K562 (cell line): ENCODE measurements at regions not wholly inside any gene's neighbourhood (a gene's known extent, or its start where the extent isn't known, plus 50 kb on each side); places are given as distances from the start of the nearest gene placed in this dataset.

ENCODE experiments used
- ATAC-seq: fragments of 200-7000 bp; cut with Tn5 transposase; 3 replicates; pipeline ENCODE4 v1.9.1; 2020; ENCODE audit warnings: moderate library complexity
- BruUV-seq: library from RNA; stranded (reverse); fragments of 400-500 nt; replicated peaks from 2 replicates; lab custom pipeline; 2021; lab: Mats Ljungman, UMichigan
- CTCF ChIA-PET: fragments of 300-600 bp; formaldehyde crosslinking; extraction: SDS; loops from one replicate; lab custom pipeline; 2021; ENCODE audit warnings: low intra/inter-chr PET ratio; lab: Yijun Ruan, JAX
- POLR2A ChIA-PET: fragments of 300-600, 350-650 bp; sonication (Branson Sonifier 250); formaldehyde crosslinking; extraction: SDS; loops from one replicate; lab custom pipeline; 2021; ENCODE audit warnings: antibody characterized with exemption, inconsistent platforms; lab: Yijun Ruan, JAX
- DNase-seq, 4 experiments: peaks; one replicate each; pipeline versions ENCODE4 v3.0.0 to v3.0.0-alpha.2; 2011 to 2018; ENCODE audit warnings: low spot score in 3 of 4, mixed read lengths in 3 of 4; ENCODE audit errors: extremely low read depth in 1 of 4
- FAIRE-seq: peaks from 2 replicates; lab custom pipeline; 2011; peaks lifted over from hg19 to GRCh38; lab: Jason Lieb, UNC
- H2AFZ ChIP-seq: 2 replicates; pipeline ENCODE4 v1.6.0; 2011; ENCODE audit warnings: low read depth, low read length, control low read depth, inconsistent platforms
- H3K27ac ChIP-seq: fragments of 200-600 bp; 3 replicates; pipeline ENCODE4 v1.8.0; 2011; ENCODE audit warnings: low read depth, mild to moderate bottlenecking, control low read depth, inconsistent platforms, low read length, moderate library complexity, mixed read lengths; ENCODE audit errors: extremely low read depth
- H3K27me3 ChIP-seq, 2 experiments: fragments of 300-600 bp in 1 of 2; 2 replicates in 1 of 2; 3 replicates in 1 of 2; pipeline versions ENCODE4 v1.6.0 to v1.8.0; 2011; ENCODE audit warnings: inconsistent platforms in 2 of 2, low read length in 2 of 2, mild to moderate bottlenecking in 1 of 2, mixed read lengths in 1 of 2, moderate library complexity in 1 of 2; ENCODE audit not compliant: control insufficient read depth in 2 of 2, insufficient read depth in 2 of 2
- H3K36me3 ChIP-seq: fragments of 300-600 bp; 3 replicates; pipeline ENCODE4 v1.8.0; 2011; ENCODE audit warnings: mild to moderate bottlenecking, low read length, inconsistent platforms; ENCODE audit not compliant: control insufficient read depth, insufficient read depth
- H3K4me1 ChIP-seq, 2 experiments: fragments of 200-600 bp in 1 of 2; replicated peaks in 1 of 2; 2 replicates in 1 of 2; 3 replicates in 1 of 2; pipeline versions ENCODE4 v1.5.1 to v1.8.0; 2011; ENCODE audit warnings: inconsistent platforms in 2 of 2, low read length in 2 of 2, mild to moderate bottlenecking in 1 of 2, mixed read lengths in 1 of 2, moderate library complexity in 1 of 2; ENCODE audit not compliant: control insufficient read depth in 2 of 2, insufficient read depth in 2 of 2
- H3K4me2 ChIP-seq: 2 replicates; pipeline ENCODE4 v1.6.1; 2011; ENCODE audit warnings: low read length, control low read depth, inconsistent platforms, mixed read lengths; ENCODE audit not compliant: insufficient read depth
- H3K4me3 ChIP-seq: fragments of 200-600 bp; sonication (generic), shearing (Covaris generic); 2 replicates; pipeline ENCODE4 v1.5.1; 2016; ENCODE audit warnings: control low read depth, inconsistent platforms
- H3K79me2 ChIP-seq: fragments of 200-600 bp; 3 replicates; pipeline ENCODE4 v1.8.0; 2011; ENCODE audit warnings: low read length, inconsistent platforms; ENCODE audit not compliant: control insufficient read depth, insufficient read depth
- H3K9ac ChIP-seq, 2 experiments: 2 replicates each; pipeline versions ENCODE4 v1.6.0 to v1.6.1; 2011; ENCODE audit warnings: low read depth in 2 of 2, low read length in 2 of 2, control low read depth in 1 of 2, inconsistent platforms in 1 of 2, mild to moderate bottlenecking in 1 of 2, mixed read lengths in 1 of 2; ENCODE audit not compliant: insufficient read depth in 1 of 2
- H3K9me1 ChIP-seq: one replicate; pipeline ENCODE4 v1.6.0; 2011; ENCODE audit warnings: inconsistent platforms, mild to moderate bottlenecking, low read length, moderate library complexity; ENCODE audit not compliant: control insufficient read depth, insufficient read depth
- H3K9me3 ChIP-seq: replicated peaks from 2 replicates; pipeline ENCODE4 v1.5.1; 2011; ENCODE audit warnings: low read depth, low read length, inconsistent platforms; ENCODE audit not compliant: control insufficient read depth, insufficient read depth
- H4K20me1 ChIP-seq: replicated peaks from 2 replicates; pipeline ENCODE4 v1.6.1; 2011; ENCODE audit warnings: low read length, inconsistent platforms, mixed read lengths; ENCODE audit not compliant: control insufficient read depth, insufficient read depth
- BRF1 ChIP-seq: IDR thresholded peaks from 3 replicates; pipeline ENCODE4 v1.6.1; 2011; ENCODE audit warnings: borderline replicate concordance, mild to moderate bottlenecking; ENCODE audit not compliant: insufficient read length; ENCODE audit errors: extremely low read depth
- CREB3 ChIP-seq: fragments of 450-650 bp; conservative IDR thresholded peaks from 2 replicates; pipeline ENCODE4 v1.6.1; 2016; ENCODE audit warnings: missing genetic modification characterization, low read depth, mild to moderate bottlenecking, missing compliant biosample characterization, moderate library complexity
- FOXA1 ChIP-seq: fragments of 450-650 bp; IDR thresholded peaks from 2 replicates; pipeline ENCODE4 v1.6.1; 2016; ENCODE audit warnings: mild to moderate bottlenecking, borderline replicate concordance
- HMG20B ChIP-seq: fragments of 250-450 bp; sonication (Bioruptor Pico); IDR thresholded peaks from 2 replicates; pipeline ENCODE4 v1.5.0; 2021; ENCODE audit warnings: mild to moderate bottlenecking
- JUN ChIP-seq, 2 experiments: sonication (generic) in 1 of 2; formaldehyde crosslinking in 1 of 2; IDR thresholded peaks; 2 replicates each; pipeline versions ENCODE4 v1.6.1 to v1.8.0; 2012 to 2022; ENCODE audit warnings: borderline replicate concordance in 2 of 2, mild to moderate bottlenecking in 2 of 2, improper control_type of control experiment in 1 of 2, low read depth in 1 of 2, low read length in 1 of 2, missing genetic modification reagents in 1 of 2
- MCM7 ChIP-seq, 2 experiments: fragments of 450-650 bp; IDR thresholded peaks; 2 replicates each; pipeline ENCODE4 v1.6.1; 2016 to 2018
- NFIX ChIP-seq: fragments of 250-450 bp; sonication (Bioruptor Pico); IDR thresholded peaks from 2 replicates; pipeline ENCODE4 v1.4.0; 2020; ENCODE audit warnings: low read depth, mild to moderate bottlenecking, moderate library complexity
- PHF20 ChIP-seq: fragments of 450-650 bp; IDR thresholded peaks from 2 replicates; pipeline ENCODE4 v1.6.1; 2018; ENCODE audit not compliant: partially characterized antibody
- PML ChIP-seq: IDR thresholded peaks from 2 replicates; pipeline ENCODE4 v1.6.1; 2012; ENCODE audit warnings: low read length, inconsistent platforms
- SETDB1 ChIP-seq: IDR thresholded peaks from one replicate; pipeline ENCODE4 v1.6.1; 2012; ENCODE audit warnings: low read length, control low read depth, inconsistent platforms
- TAF1 ChIP-seq: IDR thresholded peaks from 2 replicates; pipeline ENCODE4 v1.6.1; 2011; ENCODE audit warnings: mild to moderate bottlenecking, low read length, moderate library complexity; ENCODE audit not compliant: insufficient read depth, control insufficient read depth, severe bottlenecking; ENCODE audit errors: extremely low read depth
- TOE1 ChIP-seq, 2 experiments: fragments of 450-650 bp in 1 of 2; sonication (generic) in 1 of 2; formaldehyde crosslinking in 1 of 2; IDR thresholded peaks; 2 replicates each; pipeline versions ENCODE4 v1.7.1 to v1.8.0; 2016 to 2022; ENCODE audit warnings: borderline replicate concordance in 2 of 2, mild to moderate bottlenecking in 2 of 2, antibody characterized with exemption in 1 of 2, inconsistent platforms in 1 of 2, low read depth in 1 of 2, missing genetic modification reagents in 1 of 2, moderate library complexity in 1 of 2
- ZNF232 ChIP-seq: sonication (generic); formaldehyde crosslinking; IDR thresholded peaks from 2 replicates; pipeline ENCODE4 v1.8.0; 2022; ENCODE audit warnings: mild to moderate bottlenecking, missing genetic modification reagents
- ZNF551 ChIP-seq: fragments of 250-450 bp; sonication (Bioruptor Pico); IDR thresholded peaks from 2 replicates; pipeline ENCODE4 v1.5.0; 2021; ENCODE audit warnings: mild to moderate bottlenecking, moderate library complexity
- ZNF77 ChIP-seq: fragments of 250-450 bp; sonication (Bioruptor Pico); IDR thresholded peaks from 2 replicates; pipeline ENCODE4 v1.5.0; 2020
- WGBS: fragments of 100-300 bp; shearing (Covaris generic); methylation state at CpG from one replicate; pipeline ENCODE4 v1.1.6; 2016; ENCODE audit warnings: low coverage, mixed read lengths; ENCODE audit not compliant: insufficient coverage; ENCODE audit errors: missing lambda C conversion rate; 5-methylcytosine and 5-hydroxymethylcytosine counted together
- in situ Hi-C: fragments of 300-500 bp; cut with MboI; formaldehyde crosslinking; loops from 4 replicates; pipeline ENCODE4 v1.15.0; 2018; ENCODE audit warnings: inconsistent platforms, mixed read lengths
- intact Hi-C: fragments of 100-400 bp; cut with micrococcal nuclease; formaldehyde crosslinking; loops from 2 replicates; pipeline ENCODE4 v1.14.2; 2022
- TF ChIP-seq, protein P1 (sequence below), 3 experiments: fragments of 200-800 bp in 1 of 3; sonication (Bioruptor generic) in 1 of 3; sonication (generic) in 1 of 3; formaldehyde crosslinking in 1 of 3; IDR thresholded peaks; 2 replicates each; pipeline versions ENCODE4 v1.6.1 to v1.8.0; 2016 to 2022; ENCODE audit warnings: mild to moderate bottlenecking in 2 of 3, missing compliant biosample characterization in 2 of 3, missing genetic modification characterization in 2 of 3, missing genetic modification reagents in 1 of 3
- TF ChIP-seq, protein P2 (sequence below): fragments of 150-350 bp; IDR thresholded peaks from 2 replicates; pipeline ENCODE4 v1.6.1; 2014; ENCODE audit warnings: low read depth, mild to moderate bottlenecking, low read length, borderline replicate concordance

DNA sequence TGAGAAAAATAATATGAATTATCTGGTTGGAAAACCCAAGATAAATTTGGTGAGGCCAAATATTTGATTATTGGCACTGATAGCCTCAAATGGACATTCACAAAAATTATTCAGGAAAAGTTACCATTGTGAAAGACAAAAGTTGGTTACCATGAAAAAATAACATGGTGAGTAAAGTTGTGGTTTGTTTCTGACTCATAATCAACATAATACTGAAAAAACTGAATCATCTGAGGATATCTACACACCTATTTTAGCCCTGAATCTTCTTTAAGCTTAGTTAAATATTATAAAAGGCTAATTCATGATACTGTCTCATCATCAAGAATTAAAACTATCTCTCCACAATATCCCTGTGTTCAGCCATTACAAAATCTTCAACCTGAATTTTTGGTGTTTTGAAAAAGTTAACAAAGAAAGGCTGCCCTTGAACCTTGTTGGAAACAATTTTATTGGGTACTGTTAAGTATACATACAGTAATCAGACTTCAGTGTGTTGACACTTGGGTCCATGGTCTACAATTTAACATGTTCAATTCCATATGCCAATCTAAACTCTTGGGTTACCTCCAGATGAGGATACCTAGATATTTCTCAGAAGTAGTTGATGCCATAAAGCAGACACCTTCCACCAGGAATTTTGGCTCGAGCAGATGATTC is 607.5 kb upstream of the SLC39A10 start:
- Histone ChIP-seq H3K9me1 (no peaks in the 10 kb centered on the region), H3K36me3 (no peaks in the 10 kb centered on the region), H3K27me3 (no peaks in the 10 kb centered on the region), H2AFZ (no peak overlapping the region), H3K27ac (no peak overlapping the region), H4K20me1 (no peaks in the 10 kb centered on the region), H3K9me3 (no peaks in the 10 kb centered on the region), H3K9ac (no peak overlapping the region), H3K4me3 (no peak overlapping the region), H3K4me2 (no peak overlapping the region), H3K4me1 (no peaks in the 10 kb centered on the region), H3K79me2 (no peaks in the 10 kb centered on the region)
- no TSS peak for BruUV-seq
- ATAC-seq, result no peak
- in situ Hi-C loops (no loop called here), intact Hi-C loops (no loop called here)
- DNase-seq, result no peak
- WGBS, result 31% methylated on average over 1 of the region's 1 CpG
- no peak for FAIRE-seq
- CTCF ChIA-PET, result no interaction called here
- POLR2A ChIA-PET, result no interaction called here
- TF ChIP-seq ZNF232 (CRISPR knock-in tag), result no peak
- no peak for TF ChIP-seq ZNF551 (CRISPR knock-in tag)
- no peak for TF ChIP-seq PHF20
- TF ChIP-seq, protein P1, sequence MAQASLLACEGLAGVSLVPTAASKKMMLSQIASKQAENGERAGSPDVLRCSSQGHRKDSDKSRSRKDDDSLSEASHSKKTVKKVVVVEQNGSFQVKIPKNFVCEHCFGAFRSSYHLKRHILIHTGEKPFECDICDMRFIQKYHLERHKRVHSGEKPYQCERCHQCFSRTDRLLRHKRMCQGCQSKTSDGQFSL (CRISPR knock-in tag; IDR thresholded peaks at IDR 0.05), result no peak
- TF ChIP-seq, protein P1 (tag; IDR thresholded peaks at IDR 0.05), result no peak
- no peak for TF ChIP-seq BRF1
- TF ChIP-seq TAF1, result no peak
- TF ChIP-seq FOXA1, result no peak
- TF ChIP-seq CREB3 (tag), result no peak
- TF ChIP-seq PML, result no peak
- no peak for TF ChIP-seq TOE1 (IDR thresholded peaks at IDR 0.05; ENCODE audit: borderline replicate concordance)
- TF ChIP-seq TOE1 (CRISPR knock-in tag; IDR thresholded peaks at IDR 0.05; ENCODE audit: borderline replicate concordance, low read depth), result no peak
- TF ChIP-seq NFIX, result no peak
- TF ChIP-seq ZNF77, result no peak
- no peak for TF ChIP-seq JUN (IDR thresholded peaks at IDR 0.05; ENCODE audit: borderline replicate concordance, low read depth, low read length)
- no peak for TF ChIP-seq JUN (CRISPR knock-in tag; IDR thresholded peaks at IDR 0.05; ENCODE audit: borderline replicate concordance)
- no peak for TF ChIP-seq MCM7 (IDR thresholded peaks at IDR 0.05)
- TF ChIP-seq SETDB1, result no peak
- TF ChIP-seq HMG20B (CRISPR knock-in tag), result no peak
- TF ChIP-seq, protein P2, sequence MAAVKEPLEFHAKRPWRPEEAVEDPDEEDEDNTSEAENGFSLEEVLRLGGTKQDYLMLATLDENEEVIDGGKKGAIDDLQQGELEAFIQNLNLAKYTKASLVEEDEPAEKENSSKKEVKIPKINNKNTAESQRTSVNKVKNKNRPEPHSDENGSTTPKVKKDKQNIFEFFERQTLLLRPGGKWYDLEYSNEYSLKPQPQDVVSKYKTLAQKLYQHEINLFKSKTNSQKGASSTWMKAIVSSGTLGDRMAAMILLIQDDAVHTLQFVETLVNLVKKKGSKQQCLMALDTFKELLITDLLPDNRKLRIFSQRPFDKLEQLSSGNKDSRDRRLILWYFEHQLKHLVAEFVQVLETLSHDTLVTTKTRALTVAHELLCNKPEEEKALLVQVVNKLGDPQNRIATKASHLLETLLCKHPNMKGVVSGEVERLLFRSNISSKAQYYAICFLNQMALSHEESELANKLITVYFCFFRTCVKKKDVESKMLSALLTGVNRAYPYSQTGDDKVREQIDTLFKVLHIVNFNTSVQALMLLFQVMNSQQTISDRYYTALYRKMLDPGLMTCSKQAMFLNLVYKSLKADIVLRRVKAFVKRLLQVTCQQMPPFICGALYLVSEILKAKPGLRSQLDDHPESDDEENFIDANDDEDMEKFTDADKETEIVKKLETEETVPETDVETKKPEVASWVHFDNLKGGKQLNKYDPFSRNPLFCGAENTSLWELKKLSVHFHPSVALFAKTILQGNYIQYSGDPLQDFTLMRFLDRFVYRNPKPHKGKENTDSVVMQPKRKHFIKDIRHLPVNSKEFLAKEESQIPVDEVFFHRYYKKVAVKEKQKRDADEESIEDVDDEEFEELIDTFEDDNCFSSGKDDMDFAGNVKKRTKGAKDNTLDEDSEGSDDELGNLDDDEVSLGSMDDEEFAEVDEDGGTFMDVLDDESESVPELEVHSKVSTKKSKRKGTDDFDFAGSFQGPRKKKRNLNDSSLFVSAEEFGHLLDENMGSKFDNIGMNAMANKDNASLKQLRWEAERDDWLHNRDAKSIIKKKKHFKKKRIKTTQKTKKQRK, result no peak
